Urothelium cell line (cell line): ENCODE measurements at regions not wholly inside any gene's neighbourhood (a gene's known extent, or its start where the extent isn't known, plus 50 kb on each side); places are given as distances from the start of the nearest gene placed in this dataset.

Experiments used
- DNase-seq: peaks from one replicate; pipeline ENCODE4 v3.0.0; 2011; ENCODE audit warnings: low spot score, mixed read lengths
- FAIRE-seq: peaks from 2 replicates; lab custom pipeline; 2011; peaks lifted over from hg19 to GRCh38; lab: Jason Lieb, UNC

GRCh38 chr1:243944429-243945160 is 94.6 kb upstream of the AKT3 start:
- no peak for FAIRE-seq
- DNase-seq: no peak

- no peak for DNase-seq
- no peak for FAIRE-seq
Measured at GRCh38 chr1:243943671-243944428, 93.8 kb upstream of the AKT3 start.

- DNase-seq (no peak), FAIRE-seq (no peak)
Measured at GRCh38 chr1:243942196-243943150, 92.4 kb upstream of the AKT3 start.

GRCh38 chr1:243940451-243940850 is 90.4 kb upstream of the AKT3 start:
- DNase-seq: no peak
- peak; percentile 82 for FAIRE-seq

- DNase-seq: no peak
- FAIRE-seq: no peak
Measured at GRCh38 chr1:243939167-243939848, 89.3 kb upstream of the AKT3 start.

- no peak for DNase-seq
- no peak for FAIRE-seq
Measured at GRCh38 chr1:243938208-243938607, 88.2 kb upstream of the AKT3 start.

- FAIRE-seq: no peak
- no peak for DNase-seq
Measured at GRCh38 chr1:243933495-243933894, 83.5 kb upstream of the AKT3 start.

GRCh38 chr1:243931957-243932356 is 81.9 kb upstream of the AKT3 start:
- FAIRE-seq: no peak

GRCh38 chr1:243930822-243931671 is 81.0 kb upstream of the AKT3 start:
- FAIRE-seq (no peak), DNase-seq (no peak)

More at GRCh38 chr1:243931957-243932356, 81.9 kb upstream of the AKT3 start:
- no peak for DNase-seq

GRCh38 chr1:243927381-243927780 is 77.3 kb upstream of the AKT3 start:
- no peak for DNase-seq
- FAIRE-seq: no peak

- FAIRE-seq (no peak), DNase-seq (peak; percentile 78)
Measured at GRCh38 chr1:243926803-243927245, 76.8 kb upstream of the AKT3 start.

- FAIRE-seq: no peak
- DNase-seq: no peak
Measured at GRCh38 chr1:243926299-243926698, 76.3 kb upstream of the AKT3 start.

GRCh38 chr1:243924588-243925349 is 74.7 kb upstream of the AKT3 start:
- no peak for DNase-seq
- no peak for FAIRE-seq

- peak; percentile 33 for DNase-seq
Measured at GRCh38 chr1:243924188-243924587, 74.1 kb upstream of the AKT3 start.

GRCh38 chr1:243923292-243924171 is 73.5 kb upstream of the AKT3 start:
- FAIRE-seq: no peak

More at GRCh38 chr1:243924188-243924587, 74.1 kb upstream of the AKT3 start:
- no peak for FAIRE-seq

GRCh38 chr1:243921111-243921510 is 71.1 kb upstream of the AKT3 start:
- no peak for DNase-seq
- FAIRE-seq: no peak

More at GRCh38 chr1:243923292-243924171, 73.5 kb upstream of the AKT3 start:
- DNase-seq: no peak

- no peak for FAIRE-seq
- peak; percentile 39 for DNase-seq
Measured at GRCh38 chr1:243917863-243918565, 68.0 kb upstream of the AKT3 start.
